ENCODE measurements at regions not wholly inside any gene's neighbourhood (a gene's known extent, or its start where the extent isn't known, plus 50 kb on each side); places are given as distances from the start of the nearest gene placed in this dataset.

DNA sequence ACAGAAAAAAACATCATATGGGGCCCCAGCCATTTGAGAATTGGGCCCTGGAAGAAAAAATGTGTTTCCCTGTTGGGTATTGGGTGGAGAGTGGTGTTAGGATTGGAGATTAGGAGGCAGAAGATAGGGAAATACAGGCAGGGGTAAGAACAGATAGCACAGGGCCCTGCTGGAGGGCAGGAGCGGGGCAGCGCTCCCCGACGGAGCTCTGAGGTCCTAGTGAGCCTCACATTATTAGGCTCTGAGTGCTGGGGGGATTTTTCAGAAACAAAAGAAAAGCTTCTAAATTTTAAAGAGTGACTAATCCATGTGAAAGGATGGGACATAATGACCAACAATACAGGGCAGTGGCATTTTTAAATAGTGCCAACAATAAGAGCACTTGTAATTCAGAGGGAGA lies 241.2 kb downstream of the SOX2 start:
- no peaks in the 10 kb centered on the region for H3K4me1 ChIP-seq (ENCODE audit: control insufficient read depth, insufficient read depth, low read length, poor library complexity, severe bottlenecking)
- no peaks in the 10 kb centered on the region for H3K27me3 ChIP-seq (replicated peaks; ENCODE audit: control insufficient read depth, insufficient read depth, low read length, poor library complexity, severe bottlenecking)
- H3K36me3 ChIP-seq (ENCODE audit: control insufficient read depth, insufficient read depth, low read length) = no peaks in the 10 kb centered on the region
- no peak overlapping the region for H3K4me3 ChIP-seq (ENCODE audit: insufficient read depth, low read depth, low read length, poor library complexity, severe bottlenecking)
- H3K9me3 ChIP-seq (ENCODE audit: control insufficient read depth, low read length) = no peaks in the 10 kb centered on the region
- no peak overlapping the region for H3K27ac ChIP-seq (ENCODE audit: insufficient read depth, low read length, poor library complexity, severe bottlenecking)
- no peak for DNase-seq

DNA sequence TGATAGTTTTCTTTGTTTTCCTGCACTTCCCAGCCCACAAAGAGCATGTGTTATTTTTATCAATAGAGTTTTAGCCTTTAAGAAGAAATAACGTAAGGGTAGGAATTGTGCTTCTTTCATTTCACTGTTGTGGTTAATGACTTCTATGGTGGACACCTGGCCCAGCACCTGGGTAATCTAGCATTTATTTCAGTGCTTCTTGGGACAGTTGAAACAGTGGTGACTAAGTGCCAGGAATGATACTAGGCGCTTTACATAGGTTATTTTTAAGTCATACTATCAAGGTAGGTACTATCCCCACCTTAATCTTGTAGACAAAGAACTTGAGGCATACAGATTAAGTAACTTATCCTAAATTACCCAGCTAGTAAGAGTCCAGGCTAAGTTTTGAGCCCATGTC lies 243.8 kb downstream of the SOX2 start:
- Histone ChIP-seq H3K4me3 (ENCODE audit: insufficient read depth, low read depth, low read length, poor library complexity, severe bottlenecking) (no peak overlapping the region), H3K27ac (ENCODE audit: insufficient read depth, low read length, poor library complexity, severe bottlenecking) (no peak overlapping the region), H3K36me3 (ENCODE audit: control insufficient read depth, insufficient read depth, low read length) (no peaks in the 10 kb centered on the region), H3K4me1 (ENCODE audit: control insufficient read depth, insufficient read depth, low read length, poor library complexity, severe bottlenecking) (no peaks in the 10 kb centered on the region), H3K27me3 (replicated peaks; ENCODE audit: control insufficient read depth, insufficient read depth, low read length, poor library complexity, severe bottlenecking) (no peaks in the 10 kb centered on the region), H3K9me3 (ENCODE audit: control insufficient read depth, low read length) (no peaks in the 10 kb centered on the region)
- DNase-seq = no peak

DNA sequence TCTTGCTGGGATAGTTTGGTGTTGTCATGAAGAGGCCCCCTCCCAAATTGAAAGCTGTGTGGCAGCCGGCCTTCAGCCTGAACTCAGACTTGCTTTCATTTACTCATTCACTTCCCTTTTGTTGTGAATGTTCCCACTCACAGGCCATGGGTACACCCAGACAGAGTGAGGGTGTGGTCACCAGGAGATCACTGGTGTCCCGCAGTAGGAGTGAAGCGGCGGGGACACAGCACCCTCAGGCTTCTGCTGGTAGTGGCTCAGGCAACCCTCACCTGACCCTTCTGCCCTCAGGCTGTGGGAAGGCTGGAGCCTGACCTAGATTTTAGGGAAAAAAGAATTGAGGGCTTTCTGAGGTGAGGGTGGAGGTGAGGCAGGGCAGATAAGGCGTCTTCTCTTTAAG lies 244.4 kb downstream of the SOX2 start:
- Histone ChIP-seq H3K27ac (ENCODE audit: insufficient read depth, low read length, poor library complexity, severe bottlenecking) (no peak overlapping the region), H3K4me1 (ENCODE audit: control insufficient read depth, insufficient read depth, low read length, poor library complexity, severe bottlenecking) (no peaks in the 10 kb centered on the region), H3K27me3 (replicated peaks; ENCODE audit: control insufficient read depth, insufficient read depth, low read length, poor library complexity, severe bottlenecking) (no peaks in the 10 kb centered on the region), H3K4me3 (ENCODE audit: insufficient read depth, low read depth, low read length, poor library complexity, severe bottlenecking) (no peak overlapping the region), H3K36me3 (ENCODE audit: control insufficient read depth, insufficient read depth, low read length) (no peaks in the 10 kb centered on the region), H3K9me3 (ENCODE audit: control insufficient read depth, low read length) (no peaks in the 10 kb centered on the region)
- no peak for DNase-seq

DNA sequence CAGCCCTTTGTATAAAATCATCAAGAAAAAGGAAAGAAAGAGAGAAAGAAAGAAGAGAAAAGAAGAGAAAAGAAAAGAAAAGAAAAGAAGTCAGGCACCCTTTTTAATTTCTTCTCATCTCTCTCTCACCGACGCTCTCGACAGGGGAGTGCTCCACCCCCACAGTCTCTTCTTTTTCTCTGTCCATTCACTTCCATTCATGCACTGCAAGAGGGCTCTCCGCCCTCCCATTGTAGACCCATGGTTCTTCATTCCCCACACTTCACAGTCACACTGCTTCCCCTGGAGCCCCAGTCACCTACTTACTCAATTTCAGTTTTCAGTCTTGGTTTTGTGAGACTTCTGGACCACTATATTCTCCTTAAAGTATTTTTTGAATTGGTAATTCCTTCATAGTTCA lies 254.7 kb downstream of the SOX2 start:
- H3K27me3 ChIP-seq (replicated peaks; ENCODE audit: control insufficient read depth, insufficient read depth, low read length, poor library complexity, severe bottlenecking) = no peaks in the 10 kb centered on the region
- H3K9me3 ChIP-seq (ENCODE audit: control insufficient read depth, low read length) = no peaks in the 10 kb centered on the region
- no peak for DNase-seq
- H3K4me3 ChIP-seq (ENCODE audit: insufficient read depth, low read depth, low read length, poor library complexity, severe bottlenecking) = no peak overlapping the region
- H3K27ac ChIP-seq (ENCODE audit: insufficient read depth, low read length, poor library complexity, severe bottlenecking) = no peak overlapping the region
- no peaks in the 10 kb centered on the region for H3K36me3 ChIP-seq (ENCODE audit: control insufficient read depth, insufficient read depth, low read length)
- H3K4me1 ChIP-seq (ENCODE audit: control insufficient read depth, insufficient read depth, low read length, poor library complexity, severe bottlenecking) = no peaks in the 10 kb centered on the region

DNA sequence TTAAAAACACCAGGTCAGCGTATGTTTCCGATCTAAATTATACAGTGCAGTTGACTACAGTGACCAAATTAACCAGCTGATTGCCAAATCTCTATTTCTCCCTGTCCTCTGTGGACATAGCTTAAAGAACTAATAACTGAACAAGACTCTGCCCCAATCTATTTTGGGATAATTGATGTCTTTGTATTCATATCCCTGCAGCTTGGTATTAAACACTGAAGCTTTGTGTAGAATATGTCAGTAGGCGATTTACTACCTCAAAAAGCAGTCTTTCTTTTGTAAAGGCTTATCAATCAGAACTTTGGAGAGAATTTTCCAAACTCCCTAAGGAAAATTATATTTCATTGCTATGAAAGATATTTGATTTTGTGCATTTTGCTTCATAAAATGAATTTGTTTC lies 258.2 kb downstream of the SOX2 start:
- Histone ChIP-seq H3K4me3 (ENCODE audit: insufficient read depth, low read depth, low read length, poor library complexity, severe bottlenecking) (no peak overlapping the region), H3K27ac (ENCODE audit: insufficient read depth, low read length, poor library complexity, severe bottlenecking) (no peak overlapping the region), H3K27me3 (replicated peaks; ENCODE audit: control insufficient read depth, insufficient read depth, low read length, poor library complexity, severe bottlenecking) (no peaks in the 10 kb centered on the region), H3K4me1 (ENCODE audit: control insufficient read depth, insufficient read depth, low read length, poor library complexity, severe bottlenecking) (no peaks in the 10 kb centered on the region), H3K36me3 (ENCODE audit: control insufficient read depth, insufficient read depth, low read length) (no peaks in the 10 kb centered on the region), H3K9me3 (ENCODE audit: control insufficient read depth, low read length) (no peaks in the 10 kb centered on the region)
- DNase-seq = no peak

DNA sequence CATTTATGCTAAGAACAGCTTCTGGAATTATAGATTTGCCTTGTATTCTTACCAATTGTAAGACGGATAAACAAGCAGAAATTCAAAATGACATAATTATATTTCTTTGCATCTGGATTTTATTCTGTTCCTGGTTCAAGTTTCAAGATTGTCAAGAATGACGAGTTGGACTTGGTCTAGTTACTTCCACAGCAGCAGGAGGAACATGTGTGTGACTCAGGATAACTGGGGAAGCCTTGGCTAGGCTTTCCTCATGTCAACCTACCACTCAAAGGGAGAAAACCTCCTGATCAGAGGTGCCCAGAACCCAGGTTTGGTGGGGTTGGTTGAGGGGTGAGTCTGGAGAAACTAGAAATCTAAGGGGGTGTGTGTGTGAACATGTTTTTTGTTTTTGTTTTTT lies 259.7 kb downstream of the SOX2 start:
- H3K27me3 ChIP-seq (replicated peaks; ENCODE audit: control insufficient read depth, insufficient read depth, low read length, poor library complexity, severe bottlenecking) = no peaks in the 10 kb centered on the region
- H3K27ac ChIP-seq (ENCODE audit: insufficient read depth, low read length, poor library complexity, severe bottlenecking) = no peak overlapping the region
- no peaks in the 10 kb centered on the region for H3K4me1 ChIP-seq (ENCODE audit: control insufficient read depth, insufficient read depth, low read length, poor library complexity, severe bottlenecking)
- H3K4me3 ChIP-seq (ENCODE audit: insufficient read depth, low read depth, low read length, poor library complexity, severe bottlenecking) = no peak overlapping the region
- H3K36me3 ChIP-seq (ENCODE audit: control insufficient read depth, insufficient read depth, low read length) = no peaks in the 10 kb centered on the region
- DNase-seq = no peak
- no peaks in the 10 kb centered on the region for H3K9me3 ChIP-seq (ENCODE audit: control insufficient read depth, low read length)

DNA sequence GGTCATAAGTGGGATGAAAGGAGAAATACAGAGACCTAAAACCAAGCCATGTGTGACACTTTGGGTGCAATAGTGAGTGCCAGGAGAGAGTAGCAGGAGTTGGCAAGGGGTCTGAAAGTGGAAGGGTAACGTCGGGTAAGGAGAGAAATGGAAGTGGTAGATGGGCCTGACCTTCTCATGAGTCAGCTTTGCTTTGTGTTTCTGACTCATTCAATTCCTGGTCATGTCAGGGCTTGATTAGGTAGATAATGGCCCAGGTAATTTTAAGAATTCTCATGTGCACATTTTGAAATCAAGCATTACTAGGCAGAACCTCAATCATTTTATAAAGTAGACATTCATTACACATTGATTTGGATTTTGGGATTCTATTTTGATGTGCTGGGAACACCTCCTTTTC lies 262.5 kb downstream of the SOX2 start:
- H3K4me1 ChIP-seq (ENCODE audit: control insufficient read depth, insufficient read depth, low read length, poor library complexity, severe bottlenecking) = no peaks in the 10 kb centered on the region
- no peak for DNase-seq
- no peaks in the 10 kb centered on the region for H3K9me3 ChIP-seq (ENCODE audit: control insufficient read depth, low read length)
- H3K27ac ChIP-seq (ENCODE audit: insufficient read depth, low read length, poor library complexity, severe bottlenecking) = no peak overlapping the region
- no peak overlapping the region for H3K4me3 ChIP-seq (ENCODE audit: insufficient read depth, low read depth, low read length, poor library complexity, severe bottlenecking)
- no peaks in the 10 kb centered on the region for H3K36me3 ChIP-seq (ENCODE audit: control insufficient read depth, insufficient read depth, low read length)
- H3K27me3 ChIP-seq (replicated peaks; ENCODE audit: control insufficient read depth, insufficient read depth, low read length, poor library complexity, severe bottlenecking) = no peaks in the 10 kb centered on the region

DNA sequence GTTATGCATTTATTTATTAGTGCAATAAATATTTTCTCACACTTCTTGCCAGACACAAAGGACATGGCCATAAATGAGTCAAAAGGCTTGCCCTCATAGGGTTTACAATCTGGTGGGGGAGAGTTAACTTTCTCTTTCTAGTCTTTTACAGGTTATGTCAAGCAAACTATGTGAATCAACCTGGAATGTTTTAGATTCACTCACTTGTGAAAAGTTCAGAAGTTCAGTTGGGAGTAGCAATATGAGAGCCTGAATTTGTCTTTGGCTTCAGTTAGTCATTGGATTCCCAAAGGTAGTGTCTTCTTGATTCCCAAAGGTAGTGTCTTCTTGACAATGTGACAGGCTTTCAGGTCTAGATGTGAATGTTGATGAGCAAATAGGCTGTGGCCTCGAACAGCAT lies 264.8 kb downstream of the SOX2 start:
- Histone ChIP-seq H3K36me3 (ENCODE audit: control insufficient read depth, insufficient read depth, low read length) (no peaks in the 10 kb centered on the region), H3K4me1 (ENCODE audit: control insufficient read depth, insufficient read depth, low read length, poor library complexity, severe bottlenecking) (no peaks in the 10 kb centered on the region), H3K9me3 (ENCODE audit: control insufficient read depth, low read length) (no peaks in the 10 kb centered on the region), H3K27me3 (replicated peaks; ENCODE audit: control insufficient read depth, insufficient read depth, low read length, poor library complexity, severe bottlenecking) (no peaks in the 10 kb centered on the region), H3K27ac (ENCODE audit: insufficient read depth, low read length, poor library complexity, severe bottlenecking) (no peak overlapping the region), H3K4me3 (ENCODE audit: insufficient read depth, low read depth, low read length, poor library complexity, severe bottlenecking) (no peak overlapping the region)
- DNase-seq = no peak

DNA sequence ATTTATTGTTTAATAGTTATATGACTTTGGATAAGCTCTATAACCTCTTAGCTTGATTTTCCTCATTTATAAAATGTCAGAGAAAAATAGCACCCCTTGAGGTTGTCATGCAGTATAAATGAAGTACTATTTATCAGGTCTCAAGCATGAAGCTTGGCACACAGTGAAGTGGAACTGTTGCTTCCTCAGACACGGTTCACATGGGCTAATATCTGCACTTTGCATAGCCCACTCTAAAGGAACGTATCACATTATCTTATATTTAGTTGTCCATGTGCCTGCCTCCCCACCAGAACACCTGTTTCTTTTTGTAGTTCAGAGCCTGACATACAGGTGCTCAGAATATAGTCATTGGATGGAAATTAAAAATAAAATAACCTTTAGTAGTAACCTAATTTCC lies 273.7 kb downstream of the SOX2 start:
- Histone ChIP-seq H3K36me3 (ENCODE audit: control insufficient read depth, insufficient read depth, low read length) (no peaks in the 10 kb centered on the region), H3K9me3 (ENCODE audit: control insufficient read depth, low read length) (no peaks in the 10 kb centered on the region), H3K27ac (ENCODE audit: insufficient read depth, low read length, poor library complexity, severe bottlenecking) (no peak overlapping the region), H3K27me3 (replicated peaks; ENCODE audit: control insufficient read depth, insufficient read depth, low read length, poor library complexity, severe bottlenecking) (no peaks in the 10 kb centered on the region), H3K4me3 (ENCODE audit: insufficient read depth, low read depth, low read length, poor library complexity, severe bottlenecking) (no peak overlapping the region), H3K4me1 (ENCODE audit: control insufficient read depth, insufficient read depth, low read length, poor library complexity, severe bottlenecking) (no peaks in the 10 kb centered on the region)
- no peak for DNase-seq

DNA sequence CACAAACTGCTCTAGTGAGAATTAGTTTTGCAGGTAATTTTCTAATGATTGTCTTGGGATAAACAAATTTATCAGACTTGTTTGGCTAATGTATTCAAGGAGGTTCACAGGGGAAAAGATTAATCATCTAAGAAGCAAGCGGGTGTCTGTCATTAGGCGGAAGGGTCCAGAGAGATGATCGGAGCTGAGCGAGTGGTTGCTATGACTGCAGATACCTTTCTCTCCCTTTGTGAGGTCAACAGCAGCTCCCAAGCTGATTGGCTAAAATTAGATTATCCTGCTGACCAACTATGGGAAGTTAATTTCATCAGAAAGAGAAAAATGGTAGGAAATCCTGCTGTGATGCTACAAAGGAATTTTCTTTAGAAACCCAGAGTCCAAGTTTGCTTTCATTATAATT lies 276.0 kb downstream of the SOX2 start:
- Histone ChIP-seq H3K4me1 (ENCODE audit: control insufficient read depth, insufficient read depth, low read length, poor library complexity, severe bottlenecking) (no peaks in the 10 kb centered on the region), H3K27me3 (replicated peaks; ENCODE audit: control insufficient read depth, insufficient read depth, low read length, poor library complexity, severe bottlenecking) (no peaks in the 10 kb centered on the region), H3K9me3 (ENCODE audit: control insufficient read depth, low read length) (no peaks in the 10 kb centered on the region), H3K4me3 (ENCODE audit: insufficient read depth, low read depth, low read length, poor library complexity, severe bottlenecking) (no peak overlapping the region), H3K36me3 (ENCODE audit: control insufficient read depth, insufficient read depth, low read length) (no peaks in the 10 kb centered on the region), H3K27ac (ENCODE audit: insufficient read depth, low read length, poor library complexity, severe bottlenecking) (no peak overlapping the region)
- DNase-seq = no peak

DNA sequence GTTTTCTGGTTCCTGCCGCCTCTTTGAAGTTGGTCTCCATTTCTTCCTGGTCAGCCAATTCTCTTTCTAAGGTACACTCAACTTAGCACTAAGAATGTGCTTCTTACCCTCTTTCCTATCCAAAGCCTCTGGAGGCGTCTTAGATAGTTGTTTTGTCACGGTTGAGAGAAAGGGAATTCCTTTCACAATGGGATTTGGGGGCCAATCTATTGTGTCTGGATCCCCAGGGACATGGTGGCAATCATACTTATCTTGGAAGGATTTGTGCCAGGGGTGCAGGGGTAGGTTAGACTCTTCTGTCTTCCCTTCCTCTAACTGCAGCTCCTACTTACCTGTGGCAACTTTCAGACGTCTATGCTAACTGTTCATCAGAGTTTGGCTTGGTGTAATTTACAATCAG lies 287.1 kb downstream of the SOX2 start:
- DNase-seq = no peak
- H3K36me3 ChIP-seq (ENCODE audit: control insufficient read depth, insufficient read depth, low read length) = no peaks in the 10 kb centered on the region
- no peak overlapping the region for H3K27ac ChIP-seq (ENCODE audit: insufficient read depth, low read length, poor library complexity, severe bottlenecking)
- no peaks in the 10 kb centered on the region for H3K4me1 ChIP-seq (ENCODE audit: control insufficient read depth, insufficient read depth, low read length, poor library complexity, severe bottlenecking)
- H3K4me3 ChIP-seq (ENCODE audit: insufficient read depth, low read depth, low read length, poor library complexity, severe bottlenecking) = no peak overlapping the region
- no peaks in the 10 kb centered on the region for H3K27me3 ChIP-seq (replicated peaks; ENCODE audit: control insufficient read depth, insufficient read depth, low read length, poor library complexity, severe bottlenecking)
- H3K9me3 ChIP-seq (ENCODE audit: control insufficient read depth, low read length) = no peaks in the 10 kb centered on the region
